ENCODE measurements at regions not wholly inside any gene's neighbourhood (a gene's known extent, or its start where the extent isn't known, plus 50 kb on each side); places are given as distances from the start of the nearest gene placed in this dataset.

DNA sequence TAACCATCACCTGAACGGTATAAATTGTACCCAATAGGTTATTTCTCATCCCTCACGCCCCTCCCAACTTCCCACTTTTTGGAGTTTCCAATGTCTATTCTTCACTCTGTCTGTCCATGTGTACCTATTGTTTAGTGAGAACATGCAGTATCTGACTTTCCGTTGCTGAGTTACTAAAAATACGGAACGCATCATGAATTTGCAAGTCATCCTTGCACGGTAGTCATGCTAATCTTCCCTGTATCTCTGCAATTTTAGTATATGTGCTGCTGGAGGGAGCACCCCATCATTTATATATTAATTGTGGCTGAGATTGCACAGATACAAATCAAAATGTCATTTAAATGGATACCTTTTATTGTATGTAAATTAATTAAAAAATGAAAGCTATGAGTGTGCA is 75.7 kb upstream of the SFMBT2 start:
- H3F3A ChIP-seq (ENCODE audit: insufficient read depth, low read length), result peaks cover 12% of the 10 kb centered on the region
- H3K4me3 ChIP-seq (ENCODE audit: low read depth, low read length, poor library complexity, severe bottlenecking), result peak overlapping the region; percentile 10
- H3K9me2 ChIP-seq (ENCODE audit: low read depth, low read length), result no peaks in the 10 kb centered on the region
- no peak overlapping the region for H3K4me2 ChIP-seq (ENCODE audit: low read length)
- no peaks in the 10 kb centered on the region for H3K27me3 ChIP-seq (ENCODE audit: insufficient read depth, low read length)
- H2AFZ ChIP-seq (ENCODE audit: low read length), result no peak overlapping the region
- H3K36me3 ChIP-seq (ENCODE audit: insufficient read depth, low read length), result no peaks in the 10 kb centered on the region
- no peaks in the 10 kb centered on the region for H4K20me1 ChIP-seq (ENCODE audit: insufficient read depth, low read length)
- TF ChIP-seq, protein P1, sequence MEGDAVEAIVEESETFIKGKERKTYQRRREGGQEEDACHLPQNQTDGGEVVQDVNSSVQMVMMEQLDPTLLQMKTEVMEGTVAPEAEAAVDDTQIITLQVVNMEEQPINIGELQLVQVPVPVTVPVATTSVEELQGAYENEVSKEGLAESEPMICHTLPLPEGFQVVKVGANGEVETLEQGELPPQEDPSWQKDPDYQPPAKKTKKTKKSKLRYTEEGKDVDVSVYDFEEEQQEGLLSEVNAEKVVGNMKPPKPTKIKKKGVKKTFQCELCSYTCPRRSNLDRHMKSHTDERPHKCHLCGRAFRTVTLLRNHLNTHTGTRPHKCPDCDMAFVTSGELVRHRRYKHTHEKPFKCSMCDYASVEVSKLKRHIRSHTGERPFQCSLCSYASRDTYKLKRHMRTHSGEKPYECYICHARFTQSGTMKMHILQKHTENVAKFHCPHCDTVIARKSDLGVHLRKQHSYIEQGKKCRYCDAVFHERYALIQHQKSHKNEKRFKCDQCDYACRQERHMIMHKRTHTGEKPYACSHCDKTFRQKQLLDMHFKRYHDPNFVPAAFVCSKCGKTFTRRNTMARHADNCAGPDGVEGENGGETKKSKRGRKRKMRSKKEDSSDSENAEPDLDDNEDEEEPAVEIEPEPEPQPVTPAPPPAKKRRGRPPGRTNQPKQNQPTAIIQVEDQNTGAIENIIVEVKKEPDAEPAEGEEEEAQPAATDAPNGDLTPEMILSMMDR (IDR thresholded peaks at IDR 0.05; ENCODE audit: low read length), result no peak
- no peak for TF ChIP-seq EZH2 (IDR thresholded peaks at IDR 0.05; ENCODE audit: borderline replicate concordance, low read length)
- H3K4me1 ChIP-seq (ENCODE audit: insufficient read depth, low read length, severe bottlenecking), result peaks cover 90% of the 10 kb centered on the region
- no peaks in the 10 kb centered on the region for H3K9me3 ChIP-seq (ENCODE audit: low read length)
- H3K79me2 ChIP-seq (ENCODE audit: insufficient read depth, low read length), result no peaks in the 10 kb centered on the region
- H3K9ac ChIP-seq (ENCODE audit: low read length), result no peak overlapping the region
- peak overlapping the region; percentile 99 for H3K27ac ChIP-seq (ENCODE audit: low read depth, low read length, poor library complexity, severe bottlenecking)

DNA sequence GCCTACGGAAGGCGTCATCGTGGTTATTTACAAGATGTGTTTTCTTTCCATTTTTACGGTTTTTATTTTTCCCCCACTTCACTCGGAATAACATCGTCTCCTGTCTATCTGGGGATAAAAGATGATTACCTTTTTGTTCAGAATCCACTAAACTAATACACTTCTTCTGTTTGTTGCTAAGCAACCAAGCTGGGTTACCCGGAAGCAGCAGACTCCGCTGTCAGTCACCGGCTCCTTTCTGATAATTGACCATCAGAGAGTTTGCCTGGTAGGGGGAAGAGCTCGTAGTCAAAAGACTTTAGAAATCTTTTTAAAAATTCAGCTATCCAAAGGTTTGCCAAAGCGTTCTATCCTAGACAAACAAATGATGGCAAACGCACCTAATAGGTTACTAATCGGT is 75.0 kb upstream of the SFMBT2 start:
- Histone ChIP-seq H4K20me1 (ENCODE audit: insufficient read depth, low read length) (no peaks in the 10 kb centered on the region), H3K4me1 (ENCODE audit: insufficient read depth, low read length, severe bottlenecking) (peaks cover 96% of the 10 kb centered on the region), H3K4me2 (ENCODE audit: low read length) (peak overlapping the region; percentile 67), H3F3A (ENCODE audit: insufficient read depth, low read length) (peaks cover 12% of the 10 kb centered on the region), H3K36me3 (ENCODE audit: insufficient read depth, low read length) (no peaks in the 10 kb centered on the region), H3K9me3 (ENCODE audit: low read length) (no peaks in the 10 kb centered on the region), H3K9ac (ENCODE audit: low read length) (peak overlapping the region; percentile 74), H3K4me3 (ENCODE audit: low read depth, low read length, poor library complexity, severe bottlenecking) (peak overlapping the region; percentile 40), H3K27me3 (ENCODE audit: insufficient read depth, low read length) (no peaks in the 10 kb centered on the region), H3K27ac (ENCODE audit: low read depth, low read length, poor library complexity, severe bottlenecking) (peak overlapping the region; percentile 99), H3K79me2 (ENCODE audit: insufficient read depth, low read length) (no peaks in the 10 kb centered on the region), H3K9me2 (ENCODE audit: low read depth, low read length) (no peaks in the 10 kb centered on the region), H2AFZ (ENCODE audit: low read length) (0 out of 2 replicates have a peak overlapping the region, but pooled peaks have one; percentile 19)
- TF ChIP-seq, protein P1 (IDR thresholded peaks at IDR 0.05; ENCODE audit: low read length), result no peak
- no peak for TF ChIP-seq EZH2 (IDR thresholded peaks at IDR 0.05; ENCODE audit: borderline replicate concordance, low read length)

DNA sequence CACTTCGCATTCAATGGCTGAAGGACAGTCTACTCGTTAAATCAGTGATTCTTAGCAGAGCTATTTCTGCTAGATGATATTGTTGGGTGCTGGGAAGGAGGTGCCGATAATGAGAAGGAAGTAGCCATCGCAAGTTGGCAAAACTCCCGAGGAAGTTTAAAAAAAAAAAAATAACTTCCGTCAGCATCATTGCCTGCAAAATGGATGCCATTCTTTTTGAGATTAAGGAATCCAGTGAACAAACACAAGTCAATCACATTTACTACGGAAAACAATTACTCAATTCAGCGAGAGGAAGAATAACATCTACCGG is 74.4 kb upstream of the SFMBT2 start:
- no peak for TF ChIP-seq EZH2 (IDR thresholded peaks at IDR 0.05; ENCODE audit: borderline replicate concordance, low read length)
- TF ChIP-seq, protein P1 (IDR thresholded peaks at IDR 0.05; ENCODE audit: low read length), result no peak
- Histone ChIP-seq H4K20me1 (ENCODE audit: insufficient read depth, low read length) (no peaks in the 10 kb centered on the region), H3K9me3 (ENCODE audit: low read length) (no peaks in the 10 kb centered on the region), H3K27me3 (ENCODE audit: insufficient read depth, low read length) (no peaks in the 10 kb centered on the region), H3K79me2 (ENCODE audit: insufficient read depth, low read length) (no peaks in the 10 kb centered on the region), H3K4me3 (ENCODE audit: low read depth, low read length, poor library complexity, severe bottlenecking) (peak overlapping the region; percentile 40), H3K4me2 (ENCODE audit: low read length) (peak overlapping the region; percentile 67), H3F3A (ENCODE audit: insufficient read depth, low read length) (peaks cover 16% of the 10 kb centered on the region), H2AFZ (ENCODE audit: low read length) (0 out of 2 replicates have a peak overlapping the region, but pooled peaks have one; percentile 19), H3K9ac (ENCODE audit: low read length) (peak overlapping the region; percentile 74), H3K4me1 (ENCODE audit: insufficient read depth, low read length, severe bottlenecking) (peaks cover 99% of the 10 kb centered on the region), H3K27ac (ENCODE audit: low read depth, low read length, poor library complexity, severe bottlenecking) (peak overlapping the region; percentile 99), H3K9me2 (ENCODE audit: low read depth, low read length) (no peaks in the 10 kb centered on the region), H3K36me3 (ENCODE audit: insufficient read depth, low read length) (no peaks in the 10 kb centered on the region)
